K562 (cell line): ENCODE measurements at regions not wholly inside any gene's neighbourhood (a gene's known extent, or its start where the extent isn't known, plus 50 kb on each side); places are given as distances from the start of the nearest gene placed in this dataset.

Experiments
- ATAC-seq: fragments of 200-7000 bp; cut with Tn5 transposase; 3 replicates; pipeline ENCODE4 v1.9.1; 2020; ENCODE audit warnings: moderate library complexity
- BruUV-seq: library from RNA; stranded (reverse); fragments of 400-500 nt; replicated peaks from 2 replicates; lab custom pipeline; 2021; lab: Mats Ljungman, UMichigan
- CTCF ChIA-PET: fragments of 300-600 bp; formaldehyde crosslinking; extraction: SDS; loops from one replicate; lab custom pipeline; 2021; ENCODE audit warnings: low intra/inter-chr PET ratio; lab: Yijun Ruan, JAX
- POLR2A ChIA-PET: fragments of 300-600, 350-650 bp; sonication (Branson Sonifier 250); formaldehyde crosslinking; extraction: SDS; loops from one replicate; lab custom pipeline; 2021; ENCODE audit warnings: antibody characterized with exemption, inconsistent platforms; lab: Yijun Ruan, JAX
- DNase-seq, 4 experiments: peaks; one replicate each; pipeline versions ENCODE4 v3.0.0 to v3.0.0-alpha.2; 2011 to 2018; ENCODE audit warnings: low spot score in 3 of 4, mixed read lengths in 3 of 4; ENCODE audit errors: extremely low read depth in 1 of 4
- FAIRE-seq: peaks from 2 replicates; lab custom pipeline; 2011; peaks lifted over from hg19 to GRCh38; lab: Jason Lieb, UNC
- H2AFZ ChIP-seq: 2 replicates; pipeline ENCODE4 v1.6.0; 2011; ENCODE audit warnings: low read depth, low read length, control low read depth, inconsistent platforms
- H3K27ac ChIP-seq: fragments of 200-600 bp; 3 replicates; pipeline ENCODE4 v1.8.0; 2011; ENCODE audit warnings: low read depth, mild to moderate bottlenecking, control low read depth, inconsistent platforms, low read length, moderate library complexity, mixed read lengths; ENCODE audit errors: extremely low read depth
- H3K27me3 ChIP-seq, 2 experiments: fragments of 300-600 bp in 1 of 2; 2 replicates in 1 of 2; 3 replicates in 1 of 2; pipeline versions ENCODE4 v1.6.0 to v1.8.0; 2011; ENCODE audit warnings: inconsistent platforms in 2 of 2, low read length in 2 of 2, mild to moderate bottlenecking in 1 of 2, mixed read lengths in 1 of 2, moderate library complexity in 1 of 2; ENCODE audit not compliant: control insufficient read depth in 2 of 2, insufficient read depth in 2 of 2
- H3K36me3 ChIP-seq: fragments of 300-600 bp; 3 replicates; pipeline ENCODE4 v1.8.0; 2011; ENCODE audit warnings: mild to moderate bottlenecking, low read length, inconsistent platforms; ENCODE audit not compliant: control insufficient read depth, insufficient read depth
- H3K4me1 ChIP-seq, 2 experiments: fragments of 200-600 bp in 1 of 2; replicated peaks in 1 of 2; 2 replicates in 1 of 2; 3 replicates in 1 of 2; pipeline versions ENCODE4 v1.5.1 to v1.8.0; 2011; ENCODE audit warnings: inconsistent platforms in 2 of 2, low read length in 2 of 2, mild to moderate bottlenecking in 1 of 2, mixed read lengths in 1 of 2, moderate library complexity in 1 of 2; ENCODE audit not compliant: control insufficient read depth in 2 of 2, insufficient read depth in 2 of 2
- H3K4me2 ChIP-seq: 2 replicates; pipeline ENCODE4 v1.6.1; 2011; ENCODE audit warnings: low read length, control low read depth, inconsistent platforms, mixed read lengths; ENCODE audit not compliant: insufficient read depth
- H3K4me3 ChIP-seq: fragments of 200-600 bp; sonication (generic), shearing (Covaris generic); 2 replicates; pipeline ENCODE4 v1.5.1; 2016; ENCODE audit warnings: control low read depth, inconsistent platforms
- H3K79me2 ChIP-seq: fragments of 200-600 bp; 3 replicates; pipeline ENCODE4 v1.8.0; 2011; ENCODE audit warnings: low read length, inconsistent platforms; ENCODE audit not compliant: control insufficient read depth, insufficient read depth
- H3K9ac ChIP-seq, 2 experiments: 2 replicates each; pipeline versions ENCODE4 v1.6.0 to v1.6.1; 2011; ENCODE audit warnings: low read depth in 2 of 2, low read length in 2 of 2, control low read depth in 1 of 2, inconsistent platforms in 1 of 2, mild to moderate bottlenecking in 1 of 2, mixed read lengths in 1 of 2; ENCODE audit not compliant: insufficient read depth in 1 of 2
- H3K9me1 ChIP-seq: one replicate; pipeline ENCODE4 v1.6.0; 2011; ENCODE audit warnings: inconsistent platforms, mild to moderate bottlenecking, low read length, moderate library complexity; ENCODE audit not compliant: control insufficient read depth, insufficient read depth
- H3K9me3 ChIP-seq: replicated peaks from 2 replicates; pipeline ENCODE4 v1.5.1; 2011; ENCODE audit warnings: low read depth, low read length, inconsistent platforms; ENCODE audit not compliant: control insufficient read depth, insufficient read depth
- H4K20me1 ChIP-seq: replicated peaks from 2 replicates; pipeline ENCODE4 v1.6.1; 2011; ENCODE audit warnings: low read length, inconsistent platforms, mixed read lengths; ENCODE audit not compliant: control insufficient read depth, insufficient read depth
- DLX4 ChIP-seq: fragments of 250-450 bp; sonication (Bioruptor Pico); IDR thresholded peaks from 2 replicates; pipeline ENCODE4 v1.6.1; 2021; ENCODE audit warnings: mild to moderate bottlenecking
- EWSR1 ChIP-seq: fragments of 450-650 bp; IDR thresholded peaks from 2 replicates; pipeline ENCODE4 v1.6.1; 2018; ENCODE audit warnings: borderline replicate concordance, mild to moderate bottlenecking, low read depth, moderate library complexity; ENCODE audit not compliant: partially characterized antibody
- RAD21 ChIP-seq, 2 experiments: fragments of 250-450 bp in 1 of 2; fragments of 450-650 bp in 1 of 2; sonication (Bioruptor Pico) in 1 of 2; formaldehyde crosslinking in 1 of 2; IDR thresholded peaks in 1 of 2; conservative IDR thresholded peaks in 1 of 2; 2 replicates each; pipeline versions ENCODE4 v1.4.0 to v1.8.0; 2020 to 2022; ENCODE audit warnings: mild to moderate bottlenecking in 2 of 2, moderate library complexity in 1 of 2
- ZNF507 ChIP-seq: conservative IDR thresholded peaks from 2 replicates; pipeline ENCODE4 v1.6.1; 2017; ENCODE audit warnings: missing genetic modification characterization, missing compliant biosample characterization
- WGBS: fragments of 100-300 bp; shearing (Covaris generic); methylation state at CpG from one replicate; pipeline ENCODE4 v1.1.6; 2016; ENCODE audit warnings: low coverage, mixed read lengths; ENCODE audit not compliant: insufficient coverage; ENCODE audit errors: missing lambda C conversion rate; 5-methylcytosine and 5-hydroxymethylcytosine counted together
- in situ Hi-C: fragments of 300-500 bp; cut with MboI; formaldehyde crosslinking; loops from 4 replicates; pipeline ENCODE4 v1.15.0; 2018; ENCODE audit warnings: inconsistent platforms, mixed read lengths
- intact Hi-C: fragments of 100-400 bp; cut with micrococcal nuclease; formaldehyde crosslinking; loops from 2 replicates; pipeline ENCODE4 v1.14.2; 2022

- TF ChIP-seq RAD21 (CRISPR knock-in tag; conservative IDR thresholded peaks at IDR 0.05 in 1 of 2, IDR thresholded peaks at IDR 0.05 in 1 of 2): no peak
These were observed 102.8 kb upstream of the PROX1 start (continued) for GRCh38 chr1:213884942-213885341.

- H3K27ac ChIP-seq: no peak overlapping the region
- H2AFZ ChIP-seq: no peak overlapping the region
- intact Hi-C loops: no loop called here
- DNase-seq: no peak
- FAIRE-seq: no peak
- no peaks in the 10 kb centered on the region for H3K9me1 ChIP-seq
- in situ Hi-C loops: no loop called here
- no peaks in the 10 kb centered on the region for H3K36me3 ChIP-seq
- CTCF ChIA-PET: no interaction called here
- no peak for TF ChIP-seq DLX4 (CRISPR knock-in tag)
- TF ChIP-seq EWSR1: no peak
- TF ChIP-seq ZNF507 (tag): no peak
- TF ChIP-seq, all 486 proteins: peak for 0
- no peaks in the 10 kb centered on the region for H4K20me1 ChIP-seq
- 0% methylated on average over 1 of the region's 1 CpG for WGBS
- ATAC-seq: no peak
- H3K4me1 ChIP-seq: no peaks in the 10 kb centered on the region
- BruUV-seq: no TSS peak
- POLR2A ChIA-PET: interaction anchor here (1.4 kb wide), 1 partner anchor 11 kb away, joined by 4 read pairs; no protein-coding TSS in a partner anchor
- H3K4me3 ChIP-seq: no peak overlapping the region
- no peak overlapping the region for H3K9ac ChIP-seq
- no peaks in the 10 kb centered on the region for H3K9me3 ChIP-seq
- no peaks in the 10 kb centered on the region for H3K27me3 ChIP-seq
- H3K4me2 ChIP-seq: no peak overlapping the region
- H3K79me2 ChIP-seq: no peaks in the 10 kb centered on the region
These were observed 99.9 kb upstream of the PROX1 start for GRCh38 chr1:213887842-213888241.
